ENCODE measurements at regions not wholly inside any gene's neighbourhood (a gene's known extent, or its start where the extent isn't known, plus 50 kb on each side); places are given as distances from the start of the nearest gene placed in this dataset.
A peak's percentile ranks its signal among the peaks of the same experiment; 100 is the strongest.

DNA sequence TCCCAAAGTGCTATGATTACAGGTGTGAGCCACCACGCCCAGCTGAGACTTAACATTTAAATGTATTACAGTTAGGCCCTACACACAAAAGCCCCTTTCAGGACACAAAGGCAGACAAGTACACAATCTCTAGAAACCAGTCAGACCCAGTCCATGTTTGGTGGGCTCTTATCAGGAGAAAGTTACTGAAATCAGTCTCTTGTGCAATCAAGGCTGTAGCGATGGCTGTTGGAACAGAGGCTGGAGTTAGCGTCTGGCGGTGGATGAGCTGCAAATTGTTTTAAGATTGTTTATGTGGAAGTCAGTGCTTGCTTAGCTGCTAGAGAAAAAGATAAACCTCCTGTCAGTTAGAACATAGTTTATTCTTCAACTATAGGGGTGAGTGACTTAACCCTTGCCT, 89.5 kb upstream of the SNRPN start:
- Histone ChIP-seq H3K9ac (ENCODE audit: low read length) (no peak overlapping the region), H3K27ac (ENCODE audit: low read depth, low read length) (no peak overlapping the region), H3K4me3 (ENCODE audit: low read depth, low read length) (no peak overlapping the region), H3K27me3 (ENCODE audit: control insufficient read depth, insufficient read depth, low read length) (no peaks in the 10 kb centered on the region), H3K36me3 (ENCODE audit: control insufficient read depth, insufficient read depth, low read length) (no peaks in the 10 kb centered on the region), H3K9me3 (ENCODE audit: control insufficient read depth, insufficient read depth, low read depth, low read length) (peaks cover 35% of the 10 kb centered on the region), H3K4me1 (ENCODE audit: control insufficient read depth, insufficient read depth, low read length) (peaks cover 16% of the 10 kb centered on the region)

DNA sequence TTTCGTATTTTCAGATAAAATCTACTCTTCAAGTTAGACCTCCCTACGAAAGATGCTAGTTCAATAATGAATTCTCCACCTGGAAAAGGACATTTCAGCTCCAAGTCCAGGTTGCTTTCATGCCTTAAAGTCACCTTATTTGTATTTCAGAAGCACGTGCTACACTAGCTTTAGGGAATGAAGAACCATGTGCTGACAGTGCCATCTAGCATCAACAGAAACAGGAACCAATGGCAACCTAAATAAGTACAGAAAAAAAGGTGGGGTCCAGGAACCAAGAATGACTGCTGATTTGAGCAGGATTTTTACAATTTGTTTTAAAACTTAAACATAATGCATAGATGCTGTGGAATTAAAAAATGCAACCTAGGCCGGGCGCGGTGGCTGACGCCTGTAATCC, 77.6 kb upstream of the SNRPN start:
- no peak overlapping the region for H3K27ac ChIP-seq (ENCODE audit: low read depth, low read length)

DNA sequence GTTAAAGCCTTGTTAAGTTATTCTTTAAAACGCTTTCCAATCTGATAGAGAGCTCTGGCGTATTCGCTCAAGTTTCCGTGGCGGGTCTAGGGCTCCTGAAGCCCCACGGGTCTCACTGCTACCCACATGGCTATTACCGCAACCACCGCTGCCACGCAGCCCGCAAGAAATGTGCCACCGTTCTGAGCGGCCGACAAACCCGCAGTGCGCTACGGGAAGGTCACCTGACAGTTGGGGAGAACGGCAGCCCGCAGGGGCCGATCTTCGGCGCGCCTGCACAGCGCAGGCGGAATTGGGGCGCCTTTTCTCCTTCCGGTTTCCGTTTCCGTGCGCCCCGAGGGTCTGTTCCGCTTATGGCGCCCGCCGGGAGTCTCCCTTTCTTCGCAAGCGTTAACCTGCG, 76.6 kb upstream of the SNRPN start:
- H3K27me3 ChIP-seq (ENCODE audit: control insufficient read depth, insufficient read depth, low read length) = no peaks in the 10 kb centered on the region
- peaks cover 5% of the 10 kb centered on the region; the same call in 1 of the 2 replicates for H3K36me3 ChIP-seq (ENCODE audit: control insufficient read depth, insufficient read depth, low read length)
- H3K4me1 ChIP-seq (ENCODE audit: control insufficient read depth, insufficient read depth, low read length) = 0 out of 2 replicates have a peak, but pooled peaks cover 14% of the 10 kb centered on the region
- H3K9ac ChIP-seq (ENCODE audit: low read length) = no peak overlapping the region
- peaks cover 30% of the 10 kb centered on the region for H3K9me3 ChIP-seq (ENCODE audit: control insufficient read depth, insufficient read depth, low read depth, low read length)
- H3K27ac ChIP-seq (ENCODE audit: low read depth, low read length) = 0 out of 2 replicates have a peak overlapping the region, but pooled peaks have one; percentile 30
- no peak overlapping the region for H3K4me3 ChIP-seq (ENCODE audit: low read depth, low read length)

More for the DNA sequence above, 77.6 kb upstream of the SNRPN start:
- Histone ChIP-seq H3K27me3 (ENCODE audit: control insufficient read depth, insufficient read depth, low read length) (no peaks in the 10 kb centered on the region), H3K4me3 (ENCODE audit: low read depth, low read length) (no peak overlapping the region), H3K9me3 (ENCODE audit: control insufficient read depth, insufficient read depth, low read depth, low read length) (peaks cover 31% of the 10 kb centered on the region), H3K9ac (ENCODE audit: low read length) (no peak overlapping the region), H3K4me1 (ENCODE audit: control insufficient read depth, insufficient read depth, low read length) (0 out of 2 replicates have a peak, but pooled peaks cover 14% of the 10 kb centered on the region), H3K36me3 (ENCODE audit: control insufficient read depth, insufficient read depth, low read length) (peaks cover 5% of the 10 kb centered on the region; the same call in 1 of the 2 replicates)

DNA sequence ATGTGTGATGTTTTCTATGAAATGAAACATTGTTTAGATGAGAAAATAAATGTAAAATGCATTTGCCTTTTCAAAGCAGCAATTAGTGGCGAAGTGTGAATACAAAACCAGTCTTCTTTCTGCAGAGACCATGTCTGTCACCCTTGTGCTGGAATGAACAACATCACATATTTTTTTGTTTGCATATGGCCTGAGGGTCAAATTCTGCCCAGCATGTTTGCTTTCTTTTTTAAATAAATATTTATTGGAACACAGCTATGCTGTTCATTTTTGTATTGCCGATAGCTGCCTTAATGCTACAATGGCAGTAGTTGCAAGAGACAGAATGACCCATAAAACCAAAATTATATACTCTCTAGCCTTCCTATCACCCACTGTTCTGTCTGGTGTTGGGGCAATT, 75.3 kb upstream of the SNRPN start:
- Histone ChIP-seq H3K27me3 (ENCODE audit: control insufficient read depth, insufficient read depth, low read length) (no peaks in the 10 kb centered on the region), H3K9me3 (ENCODE audit: control insufficient read depth, insufficient read depth, low read depth, low read length) (peaks cover 27% of the 10 kb centered on the region), H3K4me1 (ENCODE audit: control insufficient read depth, insufficient read depth, low read length) (0 out of 2 replicates have a peak, but pooled peaks cover 11% of the 10 kb centered on the region)

DNA sequence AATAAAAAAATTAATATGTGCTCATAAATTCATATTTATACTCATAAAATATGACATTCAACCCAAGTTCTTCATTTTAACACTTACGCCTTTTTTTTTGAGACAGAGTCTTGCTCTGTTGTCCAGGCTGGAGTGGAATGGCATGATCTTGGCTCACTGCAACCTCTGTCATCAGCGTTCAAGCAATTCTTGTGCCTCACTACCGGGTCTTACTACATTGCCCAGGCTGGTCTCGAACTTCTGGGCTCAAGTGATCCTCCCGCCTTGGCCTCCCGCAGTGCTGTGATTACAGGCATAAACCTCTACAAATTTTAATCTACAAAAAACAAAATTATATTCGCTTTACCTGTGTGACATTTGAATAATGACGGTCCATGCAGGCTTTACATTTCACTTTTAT, 74.1 kb upstream of the SNRPN start:
- H3K27ac ChIP-seq (ENCODE audit: low read depth, low read length) = no peak overlapping the region
- no peak overlapping the region for H3K9ac ChIP-seq (ENCODE audit: low read length)
- peaks cover 25% of the 10 kb centered on the region for H3K9me3 ChIP-seq (ENCODE audit: control insufficient read depth, insufficient read depth, low read depth, low read length)
- no peaks in the 10 kb centered on the region for H3K27me3 ChIP-seq (ENCODE audit: control insufficient read depth, insufficient read depth, low read length)
- peaks cover 5% of the 10 kb centered on the region; the same call in 1 of the 2 replicates for H3K36me3 ChIP-seq (ENCODE audit: control insufficient read depth, insufficient read depth, low read length)
- peaks cover 18% of the 10 kb centered on the region; the same call in 1 of the 2 replicates for H3K4me1 ChIP-seq (ENCODE audit: control insufficient read depth, insufficient read depth, low read length)
- no peak overlapping the region for H3K4me3 ChIP-seq (ENCODE audit: low read depth, low read length)

More for the DNA sequence above, 75.3 kb upstream of the SNRPN start:
- Histone ChIP-seq H3K4me3 (ENCODE audit: low read depth, low read length) (no peak overlapping the region), H3K36me3 (ENCODE audit: control insufficient read depth, insufficient read depth, low read length) (peaks cover 5% of the 10 kb centered on the region; the same call in 1 of the 2 replicates), H3K9ac (ENCODE audit: low read length) (no peak overlapping the region), H3K27ac (ENCODE audit: low read depth, low read length) (no peak overlapping the region)

DNA sequence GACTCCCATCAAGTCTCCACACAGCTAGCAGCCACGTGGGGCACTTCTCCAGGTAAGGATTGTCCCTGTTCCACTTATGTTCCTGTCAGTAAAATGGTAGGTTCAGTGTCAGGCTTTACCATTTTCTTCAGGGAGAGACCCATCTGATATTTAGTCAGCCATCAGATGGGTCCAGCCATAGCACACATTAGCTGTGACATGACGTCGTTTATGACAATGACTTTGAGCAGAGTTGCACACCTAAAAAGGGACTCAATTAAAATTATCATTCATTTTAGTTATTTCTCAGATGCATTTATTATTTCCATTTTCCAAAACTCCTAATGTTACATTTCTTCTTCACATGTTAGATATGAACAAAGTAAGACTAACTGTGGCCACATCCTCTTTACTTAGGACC, 68.2 kb upstream of the SNRPN start:
- H3K4me1 ChIP-seq (ENCODE audit: control insufficient read depth, insufficient read depth, low read length) = peaks cover 9% of the 10 kb centered on the region; the same call in 1 of the 2 replicates
- no peaks in the 10 kb centered on the region for H3K27me3 ChIP-seq (ENCODE audit: control insufficient read depth, insufficient read depth, low read length)
- H3K4me3 ChIP-seq (ENCODE audit: low read depth, low read length) = no peak overlapping the region
- H3K36me3 ChIP-seq (ENCODE audit: control insufficient read depth, insufficient read depth, low read length) = peaks cover 9% of the 10 kb centered on the region; the same call in 1 of the 2 replicates
- peaks cover 20% of the 10 kb centered on the region for H3K9me3 ChIP-seq (ENCODE audit: control insufficient read depth, insufficient read depth, low read depth, low read length)
- H3K9ac ChIP-seq (ENCODE audit: low read length) = no peak overlapping the region
- H3K27ac ChIP-seq (ENCODE audit: low read depth, low read length) = no peak overlapping the region

DNA sequence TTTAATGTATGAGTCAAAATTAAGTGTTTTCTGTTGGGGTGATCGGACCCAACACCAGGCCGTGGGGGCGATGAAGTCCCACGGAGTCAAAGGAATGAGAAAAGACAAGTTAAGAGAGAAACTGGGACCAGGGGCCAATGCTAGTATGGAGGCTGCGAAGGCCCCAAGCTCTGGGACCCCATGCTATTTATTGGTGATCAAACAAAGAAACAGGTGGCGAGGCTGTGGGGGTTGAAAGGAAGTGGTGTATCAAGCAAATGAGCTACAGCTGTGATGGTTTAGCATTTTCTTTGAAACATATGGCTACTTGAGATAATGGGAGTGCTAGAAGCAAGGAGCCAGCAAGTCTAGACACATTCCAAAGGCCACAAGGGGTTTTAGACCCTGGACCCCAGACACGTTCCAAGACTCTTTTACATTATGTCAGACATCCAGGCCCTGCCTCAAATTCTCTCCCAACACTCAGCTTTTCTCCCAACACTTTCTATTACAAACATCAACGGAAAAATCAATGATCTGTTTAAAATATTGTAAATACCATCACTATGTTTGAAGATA, 56.0 kb upstream of the SNRPN start:
- peak overlapping the region; percentile 63 for H3K9ac ChIP-seq (ENCODE audit: low read length)
- no peaks in the 10 kb centered on the region for H3K36me3 ChIP-seq (ENCODE audit: control insufficient read depth, insufficient read depth, low read length)
- no peaks in the 10 kb centered on the region for H3K27me3 ChIP-seq (ENCODE audit: control insufficient read depth, insufficient read depth, low read length)
- peaks cover 59% of the 10 kb centered on the region for H3K9me3 ChIP-seq (ENCODE audit: control insufficient read depth, insufficient read depth, low read depth, low read length)
- peaks cover 20% of the 10 kb centered on the region for H3K4me1 ChIP-seq (ENCODE audit: control insufficient read depth, insufficient read depth, low read length)
- H3K4me3 ChIP-seq (ENCODE audit: low read depth, low read length) = no peak overlapping the region; the same call in 1 of the 2 replicates
- H3K27ac ChIP-seq (ENCODE audit: low read depth, low read length) = peak overlapping the region; percentile 90

DNA sequence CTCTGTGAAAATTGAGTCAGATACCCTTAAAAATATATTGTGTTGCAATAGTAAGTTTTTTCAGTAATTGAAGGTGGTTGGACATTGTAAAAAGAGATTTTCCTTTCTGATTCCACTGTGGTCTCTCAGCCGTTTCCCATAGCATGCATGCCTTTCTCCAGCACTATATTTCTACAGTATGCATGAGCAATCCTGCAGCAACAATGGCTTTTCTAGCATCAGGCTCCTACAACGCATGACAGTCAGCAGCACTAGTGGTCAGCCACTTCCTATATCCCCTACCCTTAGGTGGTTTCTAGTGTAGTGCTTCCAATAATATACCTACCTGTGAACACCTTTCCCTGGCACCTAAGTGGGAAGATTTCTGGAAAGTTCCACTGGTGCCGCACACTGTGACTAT, 55.4 kb upstream of the SNRPN start:
- Histone ChIP-seq H3K4me1 (ENCODE audit: control insufficient read depth, insufficient read depth, low read length) (peaks cover 19% of the 10 kb centered on the region), H3K9ac (ENCODE audit: low read length) (peak overlapping the region; percentile 63), H3K9me3 (ENCODE audit: control insufficient read depth, insufficient read depth, low read depth, low read length) (peaks cover 60% of the 10 kb centered on the region), H3K36me3 (ENCODE audit: control insufficient read depth, insufficient read depth, low read length) (no peaks in the 10 kb centered on the region), H3K27ac (ENCODE audit: low read depth, low read length) (peak overlapping the region; percentile 90), H3K27me3 (ENCODE audit: control insufficient read depth, insufficient read depth, low read length) (no peaks in the 10 kb centered on the region), H3K4me3 (ENCODE audit: low read depth, low read length) (no peak overlapping the region)

DNA sequence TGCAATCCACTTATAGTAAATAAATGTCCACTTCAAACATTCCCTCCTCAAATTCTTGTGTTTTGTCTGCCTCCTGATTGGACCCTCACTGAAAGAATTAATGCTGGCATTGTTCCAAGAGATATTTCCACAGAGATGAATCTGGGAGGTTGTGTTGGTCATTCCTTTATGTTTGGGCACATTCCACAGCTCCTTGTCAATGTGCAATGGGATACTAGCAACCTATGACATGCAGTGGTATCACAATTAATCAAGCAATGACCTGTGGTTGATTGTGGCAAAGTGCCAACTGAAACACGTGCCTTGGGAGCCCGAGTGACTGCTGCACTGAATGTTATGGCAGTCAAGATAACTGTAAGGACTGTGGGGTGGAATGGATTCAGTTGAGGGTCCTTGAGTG, 55.0 kb upstream of the SNRPN start:
- Histone ChIP-seq H3K9me3 (ENCODE audit: control insufficient read depth, insufficient read depth, low read depth, low read length) (peaks cover 60% of the 10 kb centered on the region), H3K9ac (ENCODE audit: low read length) (peak overlapping the region; percentile 63)

DNA sequence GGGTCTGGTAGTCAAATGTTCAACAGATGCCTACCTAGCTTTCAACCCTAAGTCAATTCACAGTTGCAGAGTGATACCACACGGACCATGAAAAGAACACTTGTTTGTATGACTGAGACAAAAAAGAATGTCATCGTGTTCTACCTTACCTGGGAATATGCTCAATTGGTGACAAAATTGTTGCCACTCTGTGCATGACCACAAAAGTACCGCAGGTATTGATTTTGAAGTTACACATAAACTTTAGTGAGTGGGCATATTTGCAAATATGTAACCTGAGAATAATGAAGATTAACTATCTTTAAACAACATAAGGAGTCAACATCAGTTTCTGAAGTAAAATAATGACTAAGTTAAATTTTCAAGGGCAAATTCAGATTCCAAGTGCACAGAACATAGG, 53.4 kb upstream of the SNRPN start:
- H3K27ac ChIP-seq (ENCODE audit: low read depth, low read length) = no peak overlapping the region
- no peaks in the 10 kb centered on the region for H3K36me3 ChIP-seq (ENCODE audit: control insufficient read depth, insufficient read depth, low read length)
- H3K9me3 ChIP-seq (ENCODE audit: control insufficient read depth, insufficient read depth, low read depth, low read length) = peaks cover 54% of the 10 kb centered on the region
- no peak overlapping the region for H3K9ac ChIP-seq (ENCODE audit: low read length)
- H3K4me3 ChIP-seq (ENCODE audit: low read depth, low read length) = no peak overlapping the region
- no peaks in the 10 kb centered on the region for H3K27me3 ChIP-seq (ENCODE audit: control insufficient read depth, insufficient read depth, low read length)
- peaks cover 17% of the 10 kb centered on the region for H3K4me1 ChIP-seq (ENCODE audit: control insufficient read depth, insufficient read depth, low read length)

More for the DNA sequence above, 55.0 kb upstream of the SNRPN start:
- Histone ChIP-seq H3K27ac (ENCODE audit: low read depth, low read length) (peak overlapping the region; percentile 90), H3K36me3 (ENCODE audit: control insufficient read depth, insufficient read depth, low read length) (no peaks in the 10 kb centered on the region), H3K4me1 (ENCODE audit: control insufficient read depth, insufficient read depth, low read length) (peaks cover 15% of the 10 kb centered on the region), H3K4me3 (ENCODE audit: low read depth, low read length) (no peak overlapping the region), H3K27me3 (ENCODE audit: control insufficient read depth, insufficient read depth, low read length) (no peaks in the 10 kb centered on the region)

Data from HUES6 (cell line).